ENCODE measurements at regions not wholly inside any gene's neighbourhood (a gene's known extent, or its start where the extent isn't known, plus 50 kb on each side); places are given as distances from the start of the nearest gene placed in this dataset.

GRCh38 chr7:127530148-127530547, 55.2 kb downstream of the GCC1 start:
- no peaks in the 10 kb centered on the region for H3K79me2 ChIP-seq (ENCODE audit: insufficient read depth, low read length)

GRCh38 chr7:127527561-127527960, 57.8 kb downstream of the GCC1 start:
- Histone ChIP-seq H3K9ac (ENCODE audit: low read length) (no peak overlapping the region), H3K9me3 (ENCODE audit: low read length) (no peaks in the 10 kb centered on the region), H3K4me3 (ENCODE audit: low read depth, low read length, poor library complexity, severe bottlenecking) (no peak overlapping the region), H3K36me3 (ENCODE audit: insufficient read depth, low read length) (no peaks in the 10 kb centered on the region), H3K4me2 (ENCODE audit: low read length) (no peak overlapping the region), H3K79me2 (ENCODE audit: insufficient read depth, low read length) (no peaks in the 10 kb centered on the region), H3F3A (ENCODE audit: insufficient read depth, low read length) (no peaks in the 10 kb centered on the region), H3K4me1 (ENCODE audit: insufficient read depth, low read length, severe bottlenecking) (no peaks in the 10 kb centered on the region), H4K20me1 (ENCODE audit: insufficient read depth, low read length) (no peaks in the 10 kb centered on the region), H3K27ac (ENCODE audit: low read depth, low read length, poor library complexity, severe bottlenecking) (no peak overlapping the region), H3K27me3 (ENCODE audit: insufficient read depth, low read length) (no peaks in the 10 kb centered on the region), H3K9me2 (ENCODE audit: low read depth, low read length) (no peaks in the 10 kb centered on the region), H2AFZ (ENCODE audit: low read length) (no peak overlapping the region)
- TF ChIP-seq EZH2 (IDR thresholded peaks at IDR 0.05; ENCODE audit: borderline replicate concordance, low read length) (no peak), CTCF (IDR thresholded peaks at IDR 0.05; ENCODE audit: low read length) (no peak)

More at GRCh38 chr7:127530148-127530547, 55.2 kb downstream of the GCC1 start:
- no peaks in the 10 kb centered on the region for H3F3A ChIP-seq (ENCODE audit: insufficient read depth, low read length)
- no peaks in the 10 kb centered on the region for H3K4me1 ChIP-seq (ENCODE audit: insufficient read depth, low read length, severe bottlenecking)
- H3K27ac ChIP-seq (ENCODE audit: low read depth, low read length, poor library complexity, severe bottlenecking), result no peak overlapping the region
- H3K27me3 ChIP-seq (ENCODE audit: insufficient read depth, low read length), result no peaks in the 10 kb centered on the region
- H3K4me3 ChIP-seq (ENCODE audit: low read depth, low read length, poor library complexity, severe bottlenecking), result no peak overlapping the region
- no peak overlapping the region for H3K4me2 ChIP-seq (ENCODE audit: low read length)
- no peaks in the 10 kb centered on the region for H4K20me1 ChIP-seq (ENCODE audit: insufficient read depth, low read length)
- H3K9ac ChIP-seq (ENCODE audit: low read length), result no peak overlapping the region
- no peaks in the 10 kb centered on the region for H3K9me3 ChIP-seq (ENCODE audit: low read length)
- no peaks in the 10 kb centered on the region for H3K9me2 ChIP-seq (ENCODE audit: low read depth, low read length)
- TF ChIP-seq CTCF (IDR thresholded peaks at IDR 0.05; ENCODE audit: low read length) (no peak), EZH2 (IDR thresholded peaks at IDR 0.05; ENCODE audit: borderline replicate concordance, low read length) (no peak)
- H2AFZ ChIP-seq (ENCODE audit: low read length), result no peak overlapping the region
- no peaks in the 10 kb centered on the region for H3K36me3 ChIP-seq (ENCODE audit: insufficient read depth, low read length)

GRCh38 chr7:127525866-127526480, 59.4 kb downstream of the GCC1 start:
- Histone ChIP-seq H3K36me3 (ENCODE audit: insufficient read depth, low read length) (no peaks in the 10 kb centered on the region), H3F3A (ENCODE audit: insufficient read depth, low read length) (no peaks in the 10 kb centered on the region), H3K4me3 (ENCODE audit: low read depth, low read length, poor library complexity, severe bottlenecking) (no peak overlapping the region), H3K9ac (ENCODE audit: low read length) (no peak overlapping the region), H3K9me2 (ENCODE audit: low read depth, low read length) (no peaks in the 10 kb centered on the region), H3K27ac (ENCODE audit: low read depth, low read length, poor library complexity, severe bottlenecking) (no peak overlapping the region), H3K4me1 (ENCODE audit: insufficient read depth, low read length, severe bottlenecking) (no peaks in the 10 kb centered on the region), H3K4me2 (ENCODE audit: low read length) (no peak overlapping the region), H4K20me1 (ENCODE audit: insufficient read depth, low read length) (no peaks in the 10 kb centered on the region), H3K9me3 (ENCODE audit: low read length) (no peaks in the 10 kb centered on the region), H3K79me2 (ENCODE audit: insufficient read depth, low read length) (no peaks in the 10 kb centered on the region), H3K27me3 (ENCODE audit: insufficient read depth, low read length) (no peaks in the 10 kb centered on the region), H2AFZ (ENCODE audit: low read length) (no peak overlapping the region)
- TF ChIP-seq EZH2 (IDR thresholded peaks at IDR 0.05; ENCODE audit: borderline replicate concordance, low read length) (no peak), CTCF (IDR thresholded peaks at IDR 0.05; ENCODE audit: low read length) (no peak)

Measured in OCI-LY1 (cell line).